HepG2 (cell line): ENCODE measurements at regions not wholly inside any gene's neighbourhood (a gene's known extent, or its start where the extent isn't known, plus 50 kb on each side); places are given as distances from the start of the nearest gene placed in this dataset.

Source experiments
- ATAC-seq: fragments of 200-7000 bp; cut with Tn5 transposase; 3 replicates; pipeline ENCODE4 v1.9.1; 2020; ENCODE audit warnings: mild to moderate bottlenecking, moderate library complexity
- BruUV-seq: library from RNA; stranded (reverse); fragments of 400-500 nt; replicated peaks from 2 replicates; lab custom pipeline; 2021; lab: Mats Ljungman, UMichigan
- CTCF ChIA-PET: fragments of 300-600 bp; formaldehyde crosslinking; extraction: SDS; loops from one replicate; lab custom pipeline; 2021; ENCODE audit warnings: low total read pairs, inconsistent platforms, low intra/inter-chr PET ratio; lab: Yijun Ruan, JAX
- POLR2A ChIA-PET: fragments of 350-600 bp; sonication (Branson Sonifier 250); formaldehyde crosslinking; loops from one replicate; lab custom pipeline; 2020; ENCODE audit warnings: antibody characterized with exemption, inconsistent platforms; lab: Yijun Ruan, JAX
- DNase-seq: peaks from one replicate; pipeline ENCODE4 v3.0.0-alpha.2; 2015; ENCODE audit warnings: low spot score
- FAIRE-seq: peaks from 3 replicates; lab custom pipeline; 2011; peaks lifted over from hg19 to GRCh38; lab: Jason Lieb, UNC
- H2AFZ ChIP-seq: one replicate; pipeline ENCODE4 v1.6.1; 2011; ENCODE audit warnings: low read length, inconsistent platforms
- H3K27ac ChIP-seq: fragments of 300-600 bp; 3 replicates; pipeline ENCODE4 v1.8.0; 2011; ENCODE audit warnings: mixed run types, mild to moderate bottlenecking, mixed read lengths, low read length, inconsistent platforms; ENCODE audit not compliant: insufficient read depth; ENCODE audit errors: extremely low read length
- H3K27me3 ChIP-seq, 2 experiments: fragments of 200-600 bp in 1 of 2; 2 replicates in 1 of 2; 3 replicates in 1 of 2; pipeline versions ENCODE4 v1.6.0 to v1.8.0; 2011; ENCODE audit warnings: low read length in 2 of 2, mild to moderate bottlenecking in 2 of 2, moderate library complexity in 2 of 2, inconsistent platforms in 1 of 2; ENCODE audit not compliant: insufficient read depth in 2 of 2, control insufficient read depth in 1 of 2
- H3K36me3 ChIP-seq, 2 experiments: fragments of 200-600 bp in 1 of 2; replicated peaks in 1 of 2; 2 replicates in 1 of 2; 3 replicates in 1 of 2; pipeline versions ENCODE4 v1.5.1 to v1.8.0; 2011; ENCODE audit warnings: low read length in 2 of 2, inconsistent platforms in 1 of 2; ENCODE audit not compliant: insufficient read depth in 2 of 2, control insufficient read depth in 1 of 2
- H3K4me1 ChIP-seq: 2 replicates; pipeline ENCODE4 v1.5.1; 2012; ENCODE audit warnings: low read length, inconsistent platforms; ENCODE audit not compliant: insufficient read depth
- H3K4me2 ChIP-seq: 2 replicates; pipeline ENCODE4 v1.6.0; 2011; ENCODE audit warnings: low read depth, low read length, inconsistent platforms
- H3K4me3 ChIP-seq, 3 experiments: fragments of 200-600 bp in 1 of 3; sonication (generic), shearing (Covaris generic) in 1 of 3; replicated peaks in 1 of 3; 2 replicates each; pipeline ENCODE4 v1.5.1; 2011 to 2016; ENCODE audit warnings: low read length in 3 of 3, inconsistent platforms in 2 of 3, low read depth in 2 of 3, mild to moderate bottlenecking in 2 of 3, control low read depth in 1 of 3, mixed read lengths in 1 of 3; ENCODE audit not compliant: insufficient read depth in 1 of 3
- H3K79me2 ChIP-seq: one replicate; pipeline ENCODE4 v1.6.1; 2011; ENCODE audit warnings: low read length, inconsistent platforms; ENCODE audit not compliant: insufficient read depth
- H3K9ac ChIP-seq: 2 replicates; pipeline ENCODE4 v1.6.0; 2011; ENCODE audit warnings: mild to moderate bottlenecking, low read depth, low read length, inconsistent platforms; ENCODE audit not compliant: insufficient read depth
- H3K9me3 ChIP-seq: 2 replicates; pipeline ENCODE4 v1.5.1; 2012; ENCODE audit warnings: mild to moderate bottlenecking, low read length
- H4K20me1 ChIP-seq: 2 replicates; pipeline ENCODE4 v1.6.0; 2011; ENCODE audit warnings: inconsistent platforms, mild to moderate bottlenecking, low read length, moderate library complexity; ENCODE audit not compliant: insufficient read depth
- BRCA1 ChIP-seq: sonication (generic); formaldehyde crosslinking; IDR thresholded peaks from 2 replicates; pipeline ENCODE4 v1.4.0; 2020; ENCODE audit warnings: missing genetic modification reagents
- LBX2 ChIP-seq: sonication (generic); formaldehyde crosslinking; IDR thresholded peaks from 2 replicates; pipeline ENCODE4 v1.5.0; 2020; ENCODE audit warnings: missing genetic modification reagents, mild to moderate bottlenecking, borderline replicate concordance
- NCOA5 ChIP-seq: sonication (generic); formaldehyde crosslinking; IDR thresholded peaks from 2 replicates; pipeline ENCODE4 v1.4.0; 2020; ENCODE audit warnings: missing genetic modification reagents
- ONECUT2 ChIP-seq: sonication (generic); formaldehyde crosslinking; IDR thresholded peaks from 2 replicates; pipeline ENCODE4 v1.4.0; 2020; ENCODE audit warnings: missing genetic modification reagents
- PBX2 ChIP-seq: IDR thresholded peaks from 2 replicates; pipeline ENCODE4 v1.6.1; 2016; ENCODE audit warnings: control low read depth
- PHF21A ChIP-seq: sonication (generic); formaldehyde crosslinking; IDR thresholded peaks from 2 replicates; pipeline ENCODE4 v1.5.0; 2020; ENCODE audit warnings: mild to moderate bottlenecking, missing genetic modification reagents
- PRMT3 ChIP-seq: sonication (generic); formaldehyde crosslinking; IDR thresholded peaks from 2 replicates; pipeline ENCODE4 v1.8.1; 2022; ENCODE audit warnings: low read depth, mild to moderate bottlenecking, moderate library complexity, missing genetic modification reagents, borderline replicate concordance
- RBM22 ChIP-seq: fragments of 200-400 bp; formaldehyde crosslinking; optimal IDR thresholded peaks from 2 replicates; pipeline ENCODE3; 2017; ENCODE audit warnings: mild to moderate bottlenecking, low read length, moderate library complexity
- SATB2 ChIP-seq: sonication (generic); formaldehyde crosslinking; IDR thresholded peaks from 2 replicates; pipeline ENCODE4 v1.5.0; 2020; ENCODE audit warnings: missing genetic modification reagents
- SETDB1 ChIP-seq: sonication (generic); formaldehyde crosslinking; IDR thresholded peaks from 2 replicates; pipeline ENCODE4 v1.5.1; 2020; ENCODE audit warnings: missing genetic modification reagents, mild to moderate bottlenecking, borderline replicate concordance
- SNAPC2 ChIP-seq: sonication (generic); formaldehyde crosslinking; IDR thresholded peaks from 2 replicates; pipeline ENCODE4 v1.8.1; 2022; ENCODE audit warnings: mild to moderate bottlenecking, missing genetic modification reagents
- SRY ChIP-seq: sonication (generic); formaldehyde crosslinking; IDR thresholded peaks from 2 replicates; pipeline ENCODE4 v1.8.0; 2022; ENCODE audit warnings: mild to moderate bottlenecking, missing genetic modification reagents
- TAF1 ChIP-seq: sonication (generic); formaldehyde crosslinking; IDR thresholded peaks from 2 replicates; pipeline ENCODE4 v1.4.0; 2020; ENCODE audit warnings: missing genetic modification reagents
- TCF12 ChIP-seq, 2 experiments: fragments of 450-650 bp in 1 of 2; sonication (generic) in 1 of 2; formaldehyde crosslinking in 1 of 2; IDR thresholded peaks; 2 replicates each; pipeline versions ENCODE4 v1.6.1 to v1.8.0; 2017 to 2022; ENCODE audit warnings: antibody characterized with exemption in 1 of 2, mild to moderate bottlenecking in 1 of 2, missing genetic modification reagents in 1 of 2, moderate library complexity in 1 of 2
- ZBTB44 ChIP-seq: sonication (generic); formaldehyde crosslinking; IDR thresholded peaks from 2 replicates; pipeline ENCODE4 v1.4.0; 2020; ENCODE audit warnings: missing genetic modification reagents
- ZNF589 ChIP-seq: sonication (generic); formaldehyde crosslinking; conservative IDR thresholded peaks from 2 replicates; pipeline ENCODE4 v1.8.0; 2022; ENCODE audit warnings: mild to moderate bottlenecking, moderate library complexity, missing genetic modification reagents
- WGBS: methylation state at CpG from one replicate; pipeline ENCODE4 v1.1.6; 2017; ENCODE audit warnings: low lambda C conversion rate; 5-methylcytosine and 5-hydroxymethylcytosine counted together
- in situ Hi-C: cut with HindIII; loops from 2 replicates; pipeline ENCODE4 v1.10.0; 2017; ENCODE audit warnings: low pct_unique_long_range_greater_than_20kb; ENCODE audit not compliant: extremely low pct_ligation_motif_present
- intact Hi-C: fragments of 100-400 bp; cut with micrococcal nuclease; formaldehyde crosslinking; loops from one replicate; pipeline ENCODE4 v1.10.0; 2022; ENCODE audit not compliant: unreplicated experiment

DNA sequence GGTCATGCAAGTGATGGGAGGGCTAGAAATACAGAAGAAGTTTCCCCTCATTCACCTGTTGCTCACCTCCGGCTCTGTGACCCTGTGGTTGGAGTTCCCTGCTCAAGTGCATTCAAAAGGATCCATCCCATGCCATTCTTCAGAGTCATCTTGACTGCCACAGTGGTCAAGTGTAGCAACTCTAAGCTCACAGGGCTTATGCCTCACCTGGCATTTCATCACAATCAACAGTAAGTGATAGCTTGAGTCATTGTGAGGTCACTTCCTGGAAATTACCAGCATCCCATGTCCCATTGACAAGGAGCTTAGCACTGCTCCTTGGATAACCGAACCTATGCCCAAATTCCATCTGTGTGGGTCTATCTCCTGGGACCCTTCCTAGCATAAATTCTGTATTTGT, 55.6 kb downstream of the OR4C45 start:
- BruUV-seq, result no TSS peak
- in situ Hi-C loops, result no loop called here
- Histone ChIP-seq H3K36me3 (no peaks in the 10 kb centered on the region), H3K27me3 (no peaks in the 10 kb centered on the region), H3K27ac (no peak overlapping the region), H3K9me3 (peaks cover 69% of the 10 kb centered on the region), H2AFZ (no peak overlapping the region), H3K79me2 (no peaks in the 10 kb centered on the region), H3K4me2 (no peak overlapping the region), H3K4me1 (no peaks in the 10 kb centered on the region), H3K9ac (no peak overlapping the region), H3K4me3 (no peak overlapping the region), H4K20me1 (no peaks in the 10 kb centered on the region)
- 0% methylated on average over 2 of the region's 2 CpGs for WGBS
- no peak for ATAC-seq
- no peak for TF ChIP-seq TAF1 (CRISPR knock-in tag)
- TF ChIP-seq TCF12 (IDR thresholded peaks at IDR 0.05), result no peak
- TF ChIP-seq TCF12 (CRISPR knock-in tag; IDR thresholded peaks at IDR 0.05), result no peak
- TF ChIP-seq NCOA5 (CRISPR knock-in tag), result no peak
- TF ChIP-seq PHF21A (CRISPR knock-in tag), result no peak
- TF ChIP-seq ZBTB44 (CRISPR knock-in tag), result no peak
- no peak for TF ChIP-seq SATB2
- TF ChIP-seq BRCA1 (CRISPR knock-in tag), result no peak
- no peak for TF ChIP-seq SETDB1
- POLR2A ChIA-PET, result no interaction called here
- DNase-seq, result no peak
- FAIRE-seq, result no peak
- intact Hi-C loops, result no loop called here
- CTCF ChIA-PET, result no interaction called here

DNA sequence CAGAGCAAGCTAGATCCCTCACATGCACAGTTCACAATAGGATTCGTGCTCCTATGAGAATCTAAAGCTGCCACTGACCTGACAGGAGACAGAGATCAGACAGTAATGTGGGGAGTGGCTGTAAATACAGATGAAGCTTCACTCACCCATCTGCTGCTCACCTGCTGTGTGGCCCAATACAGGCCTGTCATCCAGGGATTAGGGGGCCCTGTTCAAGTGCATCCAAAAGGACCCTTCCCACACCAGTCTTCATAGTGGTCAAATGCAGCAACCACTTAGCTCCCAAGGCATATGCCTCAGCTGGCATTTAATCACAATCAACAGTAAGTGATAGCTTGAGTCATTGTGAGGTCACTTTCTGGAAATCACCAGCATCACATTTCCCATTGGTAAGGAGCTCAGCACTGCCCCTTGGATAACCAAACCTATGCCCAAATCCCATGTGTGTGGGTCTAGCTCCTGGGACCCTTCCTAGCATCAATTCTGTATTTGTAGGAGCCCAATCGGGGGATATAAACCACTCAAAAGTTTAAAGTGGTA, 65.6 kb downstream of the OR4C45 start:
- Histone ChIP-seq H3K4me1 (no peaks in the 10 kb centered on the region), H3K27me3 (no peaks in the 10 kb centered on the region), H3K27ac (no peak overlapping the region), H3K36me3 (no peaks in the 10 kb centered on the region), H4K20me1 (no peaks in the 10 kb centered on the region), H3K4me3 (no peak overlapping the region), H2AFZ (no peak overlapping the region), H3K9ac (no peak overlapping the region), H3K4me2 (no peak overlapping the region), H3K9me3 (peaks cover 35% of the 10 kb centered on the region), H3K79me2 (no peaks in the 10 kb centered on the region)
- no peak for FAIRE-seq
- ATAC-seq, result no peak
- BruUV-seq, result no TSS peak
- ChIA-PET CTCF (no interaction called here), POLR2A (no interaction called here)
- 0% methylated on average over 2 of the region's 2 CpGs for WGBS
- DNase-seq, result no peak
- in situ Hi-C loops (no loop called here), intact Hi-C loops (no loop called here)
- no peak for TF ChIP-seq ONECUT2 (CRISPR knock-in tag)
- no peak for TF ChIP-seq PRMT3 (CRISPR knock-in tag)
- TF ChIP-seq SNAPC2 (CRISPR knock-in tag), result no peak
- TF ChIP-seq SRY, result no peak
- no peak for TF ChIP-seq ZNF589 (CRISPR knock-in tag)
- no peak for TF ChIP-seq RBM22
- TF ChIP-seq PBX2, result no peak
- TF ChIP-seq LBX2 (CRISPR knock-in tag), result no peak
